Retinal pigment epithelial cell (primary cell): ENCODE measurements at regions not wholly inside any gene's neighbourhood (a gene's known extent, or its start where the extent isn't known, plus 50 kb on each side); places are given as distances from the start of the nearest gene placed in this dataset.
A peak's percentile ranks its signal among the peaks of the same experiment; 100 is the strongest.

Experiments used
- DNase-seq: peaks from one replicate; pipeline ENCODE4 v3.0.0-alpha.2; 2010; ENCODE audit warnings: low read depth
- H3K4me3 ChIP-seq: 2 replicates; pipeline ENCODE4 v1.5.1; 2011; ENCODE audit warnings: mild to moderate bottlenecking, low read length, control low read depth, moderate library complexity
- CTCF ChIP-seq: conservative IDR thresholded peaks from 2 replicates; pipeline ENCODE4 v1.5.1; 2011; ENCODE audit warnings: low read depth, low read length, control low read depth, inconsistent platforms

GRCh38 chr15:66899555-66900350, 165.6 kb upstream of the SMAD3 start:
- H3K4me3 ChIP-seq, result no peak overlapping the region
- no peak for DNase-seq
- TF ChIP-seq CTCF, result no peak

DNA sequence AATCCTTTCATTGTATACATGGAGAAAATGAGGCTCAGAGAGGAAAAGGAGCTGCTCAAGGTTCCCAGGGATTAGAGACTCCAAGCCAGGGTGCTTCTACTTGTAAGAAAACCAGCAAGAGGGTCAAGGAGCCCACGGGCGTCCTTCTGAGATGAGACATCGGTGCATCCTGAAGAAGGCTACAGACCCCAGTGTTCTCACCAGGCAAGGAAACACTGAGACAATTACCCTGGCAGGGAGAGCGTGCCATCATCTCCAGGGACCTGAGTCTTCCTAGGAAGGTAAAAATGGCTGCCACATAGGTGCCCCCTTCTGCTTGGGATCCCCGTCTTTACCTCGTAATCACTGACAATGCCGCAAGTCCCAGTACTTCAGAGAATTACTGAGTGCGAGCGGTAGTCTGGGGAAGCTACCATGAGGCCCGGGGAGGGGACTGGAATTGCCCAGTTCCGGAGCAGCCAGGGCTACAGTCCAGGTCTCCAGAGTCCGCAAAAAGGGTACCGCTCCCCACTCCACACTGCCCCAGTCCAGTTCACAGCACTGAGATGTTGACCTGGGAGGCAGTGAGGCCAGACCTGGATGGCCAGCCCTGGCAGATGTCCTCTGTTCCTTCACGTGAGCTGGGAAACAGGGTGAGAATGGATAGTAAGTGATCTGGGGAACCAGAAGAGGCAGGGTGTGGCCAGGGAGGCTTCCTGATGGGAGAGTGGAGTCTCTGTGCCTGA, 164.7 kb upstream of the SMAD3 start:
- no peak for DNase-seq
- H3K4me3 ChIP-seq, result no peak overlapping the region
- no peak for TF ChIP-seq CTCF

- no peak overlapping the region for H3K4me3 ChIP-seq
- TF ChIP-seq CTCF, result no peak
- no peak for DNase-seq
These were observed 163.9 kb upstream of the SMAD3 start for GRCh38 chr15:66901336-66902100.

DNA sequence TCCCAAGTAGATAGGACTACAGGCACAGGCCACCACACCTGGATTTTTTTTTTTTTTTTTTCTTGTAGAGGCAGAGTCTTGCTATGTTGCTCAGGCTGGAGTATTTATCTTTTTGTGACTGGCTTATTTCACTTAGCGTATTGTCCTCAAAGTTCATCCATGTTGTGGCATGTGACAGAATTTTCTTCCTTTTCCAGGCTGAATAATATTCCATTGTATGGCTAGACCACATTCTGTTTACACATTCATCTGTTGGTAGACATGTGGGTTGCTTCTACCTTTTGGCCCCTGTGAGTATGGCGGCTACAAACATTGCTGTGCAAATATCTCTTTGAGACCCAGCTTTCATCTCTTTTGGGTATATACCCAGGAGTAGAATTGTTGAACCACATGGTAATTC, 160.2 kb upstream of the SMAD3 start:
- H3K4me3 ChIP-seq, result no peak overlapping the region
- TF ChIP-seq CTCF, result no peak
- no peak for DNase-seq

DNA sequence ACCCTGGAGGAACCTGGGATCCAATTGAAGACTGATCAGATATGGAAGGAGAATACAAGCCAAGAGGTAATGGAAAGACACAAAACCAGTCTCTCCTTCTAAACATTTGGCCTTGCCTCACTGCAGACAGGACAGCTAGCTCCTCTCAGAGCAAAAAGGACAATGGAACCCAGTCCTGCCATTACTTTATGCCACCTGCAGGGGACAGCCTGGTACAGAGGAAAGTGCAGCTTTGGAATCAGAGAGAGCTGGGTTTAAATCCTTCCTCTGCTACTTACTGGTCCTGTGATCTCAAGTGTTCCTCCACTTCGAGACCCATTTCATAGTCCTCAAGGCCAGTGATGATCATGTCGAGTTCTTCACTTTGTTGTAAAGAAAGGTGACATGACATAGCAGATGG, 159.4 kb upstream of the SMAD3 start:
- no peak for DNase-seq
- TF ChIP-seq CTCF, result peak; percentile 10

GRCh38 chr15:66906668-66907614, 158.5 kb upstream of the SMAD3 start:
- no peak for TF ChIP-seq CTCF
- no peak overlapping the region for H3K4me3 ChIP-seq
- DNase-seq, result no peak

More for the DNA sequence above, 159.4 kb upstream of the SMAD3 start:
- H3K4me3 ChIP-seq, result no peak overlapping the region
